ENCODE measurements at regions not wholly inside any gene's neighbourhood (a gene's known extent, or its start where the extent isn't known, plus 50 kb on each side); places are given as distances from the start of the nearest gene placed in this dataset.

DNA sequence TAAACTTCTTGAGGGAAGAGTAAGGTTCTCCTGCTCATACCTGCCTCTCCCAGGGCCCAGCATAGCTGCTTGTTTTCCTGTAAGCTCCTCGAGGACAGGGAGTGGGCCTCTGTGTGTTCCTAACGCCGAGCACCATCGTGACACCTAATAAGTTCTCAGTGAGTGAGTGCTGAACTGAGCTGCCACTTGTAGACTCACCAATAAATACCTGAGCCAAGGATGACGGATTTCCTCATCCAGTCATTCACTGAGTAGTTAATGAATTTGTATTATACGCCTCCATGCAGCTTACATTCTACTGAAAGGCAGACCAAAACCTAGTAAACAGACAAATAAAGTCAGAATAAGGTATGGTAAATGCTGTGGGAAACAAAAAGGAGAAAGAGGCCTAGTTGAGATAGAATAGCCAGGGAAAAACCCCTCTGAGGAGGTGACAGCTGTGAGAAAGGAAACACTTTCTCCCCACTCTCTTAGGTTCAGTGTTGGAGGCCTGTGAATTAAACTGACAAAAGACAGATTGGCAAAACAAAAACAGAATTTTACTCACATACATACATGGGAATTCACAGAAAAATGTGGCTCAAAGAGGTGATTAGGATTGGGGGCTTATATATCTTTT lies 138.6 kb downstream of the B3GNT2 start:
- no peaks in the 10 kb centered on the region for H3K36me3 ChIP-seq
- no peak overlapping the region for H3K4me3 ChIP-seq
- H3K27me3 ChIP-seq = no peaks in the 10 kb centered on the region
- ATAC-seq (no peak), DNase-seq (no peak)
- H3K27ac ChIP-seq = no peak overlapping the region
- WGBS, 4 donors = 87 to 93% (median 91%) methylated on average over 6 of the region's 6 CpGs
- intact Hi-C loops (cut with DNase I) = loop anchor here in 1 of 10 donors (5.0 kb wide), 2 partner anchors 42 to 342 kb away; no protein-coding TSS in a partner anchor
- H3K4me1 ChIP-seq = peaks cover 0 to 5% (median 0%) of the 10 kb centered on the region in 12 donors
- TF ChIP-seq, protein P1, sequence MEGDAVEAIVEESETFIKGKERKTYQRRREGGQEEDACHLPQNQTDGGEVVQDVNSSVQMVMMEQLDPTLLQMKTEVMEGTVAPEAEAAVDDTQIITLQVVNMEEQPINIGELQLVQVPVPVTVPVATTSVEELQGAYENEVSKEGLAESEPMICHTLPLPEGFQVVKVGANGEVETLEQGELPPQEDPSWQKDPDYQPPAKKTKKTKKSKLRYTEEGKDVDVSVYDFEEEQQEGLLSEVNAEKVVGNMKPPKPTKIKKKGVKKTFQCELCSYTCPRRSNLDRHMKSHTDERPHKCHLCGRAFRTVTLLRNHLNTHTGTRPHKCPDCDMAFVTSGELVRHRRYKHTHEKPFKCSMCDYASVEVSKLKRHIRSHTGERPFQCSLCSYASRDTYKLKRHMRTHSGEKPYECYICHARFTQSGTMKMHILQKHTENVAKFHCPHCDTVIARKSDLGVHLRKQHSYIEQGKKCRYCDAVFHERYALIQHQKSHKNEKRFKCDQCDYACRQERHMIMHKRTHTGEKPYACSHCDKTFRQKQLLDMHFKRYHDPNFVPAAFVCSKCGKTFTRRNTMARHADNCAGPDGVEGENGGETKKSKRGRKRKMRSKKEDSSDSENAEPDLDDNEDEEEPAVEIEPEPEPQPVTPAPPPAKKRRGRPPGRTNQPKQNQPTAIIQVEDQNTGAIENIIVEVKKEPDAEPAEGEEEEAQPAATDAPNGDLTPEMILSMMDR (IDR thresholded peaks at IDR 0.05) = no peak
- TF ChIP-seq POLR2A (IDR thresholded peaks at IDR 0.05) = no peak
- H3K9me3 ChIP-seq = no peaks in the 10 kb centered on the region

DNA sequence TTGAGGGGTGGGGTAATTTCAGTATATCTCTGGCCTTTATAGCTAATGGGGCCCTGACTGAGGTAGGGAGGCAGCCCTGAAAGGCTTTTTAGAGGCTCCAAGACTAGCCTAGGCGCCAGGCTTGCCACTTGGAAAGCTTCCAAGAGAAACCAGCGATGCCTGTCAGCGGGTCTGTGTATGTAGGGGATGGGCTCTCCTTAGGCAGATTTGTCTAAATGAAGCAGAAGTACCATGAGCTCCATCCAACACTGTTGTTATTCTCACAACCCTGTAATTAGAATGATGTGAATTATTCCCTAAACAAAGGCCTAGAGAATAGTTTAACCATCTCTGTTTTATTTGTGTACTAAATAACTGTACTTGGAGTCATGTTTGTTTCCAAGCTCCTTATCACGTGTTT lies 138.1 kb downstream of the B3GNT2 start:
- H3K36me3 ChIP-seq = no peaks in the 10 kb centered on the region
- no peak overlapping the region for H3K27ac ChIP-seq
- DNase-seq (no peak), ATAC-seq (no peak)
- intact Hi-C loops (cut with DNase I) = no loop called here
- WGBS, 4 donors = 55 to 65% (median 59%) methylated on average over 4 of the region's 4 CpGs
- H3K27me3 ChIP-seq = no peaks in the 10 kb centered on the region
- H3K4me1 ChIP-seq = peaks cover 0 to 5% (median 0%) of the 10 kb centered on the region in 12 donors
- no peak overlapping the region for H3K4me3 ChIP-seq
- TF ChIP-seq, protein P1 (IDR thresholded peaks at IDR 0.05) = no peak
- TF ChIP-seq POLR2A (IDR thresholded peaks at IDR 0.05) = no peak
- no peaks in the 10 kb centered on the region for H3K9me3 ChIP-seq

DNA sequence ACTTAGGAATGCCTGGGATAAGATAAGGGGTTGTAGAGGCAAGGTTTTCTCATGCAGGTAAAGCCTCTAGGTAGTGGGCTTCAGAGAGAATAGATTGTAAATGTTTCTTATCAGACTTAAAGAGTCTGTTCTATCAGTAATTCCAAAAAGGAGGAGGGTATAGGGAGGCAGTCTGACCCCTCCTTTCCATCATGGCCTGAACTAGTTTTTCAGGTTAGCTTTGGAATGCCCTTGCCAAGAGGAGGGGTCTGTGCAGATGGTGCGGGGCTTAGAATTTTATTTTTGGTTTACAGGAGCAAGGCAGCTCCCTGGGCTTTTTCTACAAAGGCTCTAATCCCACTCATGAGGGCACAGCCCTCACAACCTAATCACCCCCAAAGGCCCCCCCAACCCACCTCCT lies 135.0 kb downstream of the B3GNT2 start:
- Histone ChIP-seq H3K4me1 (peaks cover 0 to 5% (median 0%) of the 10 kb centered on the region in 12 donors), H3K27ac (no peak overlapping the region), H3K27me3 (no peaks in the 10 kb centered on the region), H3K36me3 (no peaks in the 10 kb centered on the region), H3K9me3 (peaks cover 0 to 4% (median 0%) of the 10 kb centered on the region in 12 donors), H3K4me3 (no peak overlapping the region)
- ATAC-seq (no peak), DNase-seq (no peak)
- 94 to 100% (median 97%) methylated on average over 1 of the region's 1 CpG for WGBS, 4 donors
- no peak for TF ChIP-seq POLR2A (IDR thresholded peaks at IDR 0.05)
- TF ChIP-seq, protein P1 (IDR thresholded peaks at IDR 0.05) = no peak
- intact Hi-C loops (cut with DNase I) = no loop called here

DNA sequence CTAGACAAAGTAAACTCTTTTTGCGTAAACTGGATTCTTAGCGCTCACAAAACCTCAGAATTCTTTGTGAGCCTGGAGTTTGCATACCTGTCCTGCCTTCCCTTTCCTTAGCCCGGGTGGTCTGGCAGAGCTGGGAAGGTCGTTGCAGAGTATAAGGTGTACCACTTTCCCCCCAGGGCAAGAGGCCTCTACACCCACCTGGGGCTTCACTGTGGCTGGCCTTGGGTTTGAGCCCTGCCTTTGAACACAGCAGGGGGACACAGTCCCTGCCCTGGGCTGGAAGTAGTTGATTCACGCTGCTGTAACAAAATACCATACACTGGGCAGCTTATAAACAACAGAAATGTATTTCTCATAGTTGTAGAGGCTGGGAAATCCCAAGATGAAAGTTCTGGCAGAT lies 133.9 kb downstream of the B3GNT2 start:
- no peak for ATAC-seq
- WGBS, 4 donors = 77 to 84% (median 82%) methylated on average over 5 of the region's 5 CpGs

More for the DNA sequence above, 133.9 kb downstream of the B3GNT2 start:
- Histone ChIP-seq H3K27me3 (no peaks in the 10 kb centered on the region), H3K4me3 (no peak overlapping the region), H3K9me3 (peaks cover 0 to 15% (median 0%) of the 10 kb centered on the region in 12 donors), H3K27ac (no peak overlapping the region), H3K36me3 (no peaks in the 10 kb centered on the region), H3K4me1 (peaks cover 0 to 5% (median 0%) of the 10 kb centered on the region in 12 donors)
- intact Hi-C loops (cut with DNase I) = no loop called here
- DNase-seq = no peak
- TF ChIP-seq POLR2A (IDR thresholded peaks at IDR 0.05) = no peak
- TF ChIP-seq, protein P1 (IDR thresholded peaks at IDR 0.05) = no peak
